Colon (tissue), 2 donors: ENCODE measurements at regions not wholly inside any gene's neighbourhood (a gene's known extent, or its start where the extent isn't known, plus 50 kb on each side); places are given as distances from the start of the nearest gene placed in this dataset.
A peak's percentile ranks its signal among the peaks of the same experiment; 100 is the strongest.
"Not testable (repeated sequence)": the region's sequence is repeated elsewhere in the genome, so short reads cannot be mapped to it uniquely, and the experiment has no call there.

Experiments used
- FAIRE-seq: peaks from 2 replicates; lab custom pipeline; 2012; peaks lifted over from hg19 to GRCh38; lab: Jason Lieb, UNC
- donor health status: control.
- donor health status: control.

GRCh38 chr5:29240379-29240778 is 1953.1 kb upstream of the CDH6 start:
- no peak for FAIRE-seq

GRCh38 chr5:29239606-29240005 is 1953.9 kb upstream of the CDH6 start:
- FAIRE-seq, result no peak

- no peak for FAIRE-seq
Measured at GRCh38 chr5:29238115-29238514, 1955.4 kb upstream of the CDH6 start.

- FAIRE-seq, result no peak
Measured at GRCh38 chr5:29231154-29231553, 1962.3 kb upstream of the CDH6 start.

- no peak for FAIRE-seq
Measured at GRCh38 chr5:29230591-29230990, 1962.9 kb upstream of the CDH6 start.

GRCh38 chr5:29229461-29229860 is 1964.0 kb upstream of the CDH6 start:
- FAIRE-seq, result no peak

GRCh38 chr5:29218138-29218537 is 1975.3 kb upstream of the CDH6 start:
- FAIRE-seq, result no peak

- FAIRE-seq, result no peak
Measured at GRCh38 chr5:29214839-29215238, 1978.6 kb upstream of the CDH6 start.

- no peak for FAIRE-seq
Measured at GRCh38 chr5:29213475-29213874, 1980.0 kb upstream of the CDH6 start.

- FAIRE-seq, result no peak
Measured at GRCh38 chr5:29208024-29208423, 1985.5 kb upstream of the CDH6 start.

- peak; percentile 41 for FAIRE-seq
Measured at GRCh38 chr5:29203049-29203448, 1990.4 kb upstream of the CDH6 start.

- no peak for FAIRE-seq
Measured at GRCh38 chr5:29197631-29198454, 1995.6 kb upstream of the CDH6 start.

GRCh38 chr5:29193972-29194371 is 1999.5 kb upstream of the CDH6 start:
- FAIRE-seq, result no peak

- FAIRE-seq, result not testable (repeated sequence)
Measured at GRCh38 chr5:29191269-29192048, 2002.0 kb upstream of the CDH6 start.

GRCh38 chr5:29190398-29190797 is 2003.1 kb upstream of the CDH6 start:
- not testable (repeated sequence) for FAIRE-seq

GRCh38 chr5:29186380-29186779 is 2007.1 kb upstream of the CDH6 start:
- FAIRE-seq, result not testable (repeated sequence)

- FAIRE-seq, result no peak
Measured at GRCh38 chr5:29185558-29185957, 2007.9 kb upstream of the CDH6 start.

GRCh38 chr5:29175774-29176173 is 2017.7 kb upstream of the CDH6 start:
- no peak for FAIRE-seq

- no peak for FAIRE-seq
Measured at GRCh38 chr5:29170599-29170998, 2022.9 kb upstream of the CDH6 start.

GRCh38 chr5:29169886-29170285 is 2023.6 kb upstream of the CDH6 start:
- FAIRE-seq, result no peak

- no peak for FAIRE-seq
Measured at GRCh38 chr5:29162297-29162696, 2031.2 kb upstream of the CDH6 start.

GRCh38 chr5:29161399-29162291 is 2031.8 kb upstream of the CDH6 start:
- FAIRE-seq, result no peak
